ENCODE measurements at regions not wholly inside any gene's neighbourhood (a gene's known extent, or its start where the extent isn't known, plus 50 kb on each side); places are given as distances from the start of the nearest gene placed in this dataset.
"Not testable (repeated sequence)": the region's sequence is repeated elsewhere in the genome, so short reads cannot be mapped to it uniquely, and the experiment has no call there.

DNA sequence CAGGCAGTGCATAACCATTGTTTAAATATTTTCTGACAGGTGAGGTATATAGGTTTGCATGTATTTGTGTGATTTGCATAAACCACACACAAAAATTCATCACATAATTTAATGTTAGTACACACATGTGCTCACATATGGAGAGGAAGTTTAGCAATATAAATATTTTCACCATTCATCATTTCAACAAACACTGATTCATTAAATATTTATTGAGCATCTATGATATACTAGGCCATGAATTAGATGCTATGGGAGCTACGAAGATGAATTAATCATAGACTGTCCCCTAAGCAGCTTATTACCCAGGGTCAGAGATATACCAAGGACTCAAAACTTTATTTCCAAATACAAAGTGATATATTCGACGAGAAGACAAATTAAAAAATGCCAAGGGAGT lies 311.6 kb upstream of the PIK3C3 start:
- Histone ChIP-seq H3K27me3 (no peaks in the 10 kb centered on the region), H3K9me3 (ENCODE audit: low read depth) (no peaks in the 10 kb centered on the region), H3K27ac (no peak overlapping the region), H3K36me3 (no peaks in the 10 kb centered on the region), H3K4me3 (no peak overlapping the region), H3K4me1 (ENCODE audit: low read depth) (peaks cover 4% of the 10 kb centered on the region)
- DNase-seq (ENCODE audit: low read depth in 1 of 2, low spot score in 1 of 2) = no peak
- TF ChIP-seq, protein P1, sequence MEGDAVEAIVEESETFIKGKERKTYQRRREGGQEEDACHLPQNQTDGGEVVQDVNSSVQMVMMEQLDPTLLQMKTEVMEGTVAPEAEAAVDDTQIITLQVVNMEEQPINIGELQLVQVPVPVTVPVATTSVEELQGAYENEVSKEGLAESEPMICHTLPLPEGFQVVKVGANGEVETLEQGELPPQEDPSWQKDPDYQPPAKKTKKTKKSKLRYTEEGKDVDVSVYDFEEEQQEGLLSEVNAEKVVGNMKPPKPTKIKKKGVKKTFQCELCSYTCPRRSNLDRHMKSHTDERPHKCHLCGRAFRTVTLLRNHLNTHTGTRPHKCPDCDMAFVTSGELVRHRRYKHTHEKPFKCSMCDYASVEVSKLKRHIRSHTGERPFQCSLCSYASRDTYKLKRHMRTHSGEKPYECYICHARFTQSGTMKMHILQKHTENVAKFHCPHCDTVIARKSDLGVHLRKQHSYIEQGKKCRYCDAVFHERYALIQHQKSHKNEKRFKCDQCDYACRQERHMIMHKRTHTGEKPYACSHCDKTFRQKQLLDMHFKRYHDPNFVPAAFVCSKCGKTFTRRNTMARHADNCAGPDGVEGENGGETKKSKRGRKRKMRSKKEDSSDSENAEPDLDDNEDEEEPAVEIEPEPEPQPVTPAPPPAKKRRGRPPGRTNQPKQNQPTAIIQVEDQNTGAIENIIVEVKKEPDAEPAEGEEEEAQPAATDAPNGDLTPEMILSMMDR (IDR thresholded peaks at IDR 0.05; ENCODE audit: low read depth, low read length) = no peak

DNA sequence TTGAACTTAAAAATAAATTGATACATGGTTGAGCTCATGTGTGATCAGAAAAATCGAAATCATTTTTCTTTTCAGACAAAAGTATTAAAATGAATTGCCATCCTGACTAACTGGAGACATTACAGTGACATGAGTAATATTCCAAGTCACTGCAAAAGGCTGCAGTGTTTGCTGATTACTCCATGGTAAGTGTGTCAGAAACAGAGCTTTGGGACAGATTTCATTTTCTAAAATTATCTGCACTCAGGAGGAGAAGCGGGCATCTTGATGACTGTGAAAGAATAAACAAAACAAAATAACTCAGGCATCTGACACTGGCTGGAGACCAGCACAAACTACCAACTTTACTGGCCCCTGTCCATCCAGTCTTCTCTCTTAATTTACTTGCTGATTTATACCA lies 312.3 kb upstream of the PIK3C3 start:
- Histone ChIP-seq H3K27ac (no peak overlapping the region), H3K4me1 (ENCODE audit: low read depth) (peaks cover 4% of the 10 kb centered on the region), H3K4me3 (no peak overlapping the region), H3K27me3 (no peaks in the 10 kb centered on the region), H3K36me3 (no peaks in the 10 kb centered on the region), H3K9me3 (ENCODE audit: low read depth) (no peaks in the 10 kb centered on the region)
- peak in 1 of 2 donors; percentile 8 for DNase-seq (ENCODE audit: low read depth in 1 of 2, low spot score in 1 of 2)
- TF ChIP-seq, protein P1 (IDR thresholded peaks at IDR 0.05; ENCODE audit: low read depth, low read length) = no peak

DNA sequence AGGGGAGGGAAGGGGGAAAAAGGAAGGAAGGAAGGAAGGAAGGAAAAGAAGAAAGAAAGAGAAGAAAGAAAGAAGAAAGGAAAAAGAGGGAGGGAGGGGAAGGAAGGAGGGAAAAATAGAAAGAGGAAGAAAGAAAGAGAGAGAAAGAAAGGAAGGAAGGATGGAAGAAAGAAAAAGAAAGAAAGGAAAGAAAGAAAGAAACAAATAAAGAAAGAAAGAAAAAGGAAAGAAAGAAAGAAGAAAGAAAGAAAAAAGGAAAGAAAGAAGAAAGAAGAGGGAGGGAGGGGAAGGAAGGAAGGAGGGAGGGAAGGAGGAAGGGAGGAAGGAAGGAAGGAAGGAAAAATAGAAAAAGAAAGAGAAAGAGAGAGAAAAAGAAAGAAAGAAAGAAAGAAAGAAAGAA lies 315.8 kb upstream of the PIK3C3 start:
- H3K4me1 ChIP-seq (ENCODE audit: low read depth) = peaks cover 4% of the 10 kb centered on the region
- no peaks in the 10 kb centered on the region for H3K9me3 ChIP-seq (ENCODE audit: low read depth)
- no peak overlapping the region for H3K4me3 ChIP-seq
- no peaks in the 10 kb centered on the region for H3K36me3 ChIP-seq
- H3K27ac ChIP-seq = no peak overlapping the region
- no peak for DNase-seq (ENCODE audit: low read depth in 1 of 2, low spot score in 1 of 2)
- H3K27me3 ChIP-seq = no peaks in the 10 kb centered on the region
- TF ChIP-seq, protein P1 (IDR thresholded peaks at IDR 0.05; ENCODE audit: low read depth, low read length) = no peak

DNA sequence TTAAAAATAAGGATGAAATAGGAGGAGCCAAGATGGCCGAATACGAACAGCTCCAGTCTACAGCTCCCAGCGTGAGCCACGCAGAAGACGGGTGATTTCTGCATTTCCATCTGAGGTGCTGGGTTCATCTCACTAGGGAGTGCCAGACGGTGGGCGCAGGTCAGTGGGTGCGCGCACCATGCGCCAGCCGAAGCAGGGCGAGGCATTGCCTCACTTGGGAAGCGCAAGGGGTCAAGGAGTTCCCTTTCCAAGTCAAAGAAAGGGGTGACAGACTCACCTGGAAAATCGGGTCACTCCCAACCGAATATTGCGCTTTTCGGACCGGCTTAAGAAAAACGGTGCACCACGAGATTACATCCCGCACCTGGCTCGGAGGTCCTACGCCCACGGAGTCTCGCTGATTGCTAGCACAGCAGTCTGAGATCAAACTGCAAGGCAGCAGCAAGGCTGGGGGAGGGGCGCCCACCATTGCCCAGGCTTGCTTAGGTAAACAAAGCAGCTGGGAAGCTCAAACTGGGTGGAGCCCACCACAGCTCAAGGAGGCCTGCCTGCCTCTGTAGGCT lies 323.2 kb upstream of the PIK3C3 start:
- peak overlapping the region; percentile 47 for H3K4me3 ChIP-seq
- peak overlapping the region; percentile 80 for H3K27ac ChIP-seq
- not testable (repeated sequence) for H3K36me3 ChIP-seq; H3K9me3 ChIP-seq (ENCODE audit: low read depth); DNase-seq (ENCODE audit: low read depth in 1 of 2, low spot score in 1 of 2); H3K27me3 ChIP-seq
- H3K4me1 ChIP-seq (ENCODE audit: low read depth) = peaks cover 11% of the 10 kb centered on the region

DNA sequence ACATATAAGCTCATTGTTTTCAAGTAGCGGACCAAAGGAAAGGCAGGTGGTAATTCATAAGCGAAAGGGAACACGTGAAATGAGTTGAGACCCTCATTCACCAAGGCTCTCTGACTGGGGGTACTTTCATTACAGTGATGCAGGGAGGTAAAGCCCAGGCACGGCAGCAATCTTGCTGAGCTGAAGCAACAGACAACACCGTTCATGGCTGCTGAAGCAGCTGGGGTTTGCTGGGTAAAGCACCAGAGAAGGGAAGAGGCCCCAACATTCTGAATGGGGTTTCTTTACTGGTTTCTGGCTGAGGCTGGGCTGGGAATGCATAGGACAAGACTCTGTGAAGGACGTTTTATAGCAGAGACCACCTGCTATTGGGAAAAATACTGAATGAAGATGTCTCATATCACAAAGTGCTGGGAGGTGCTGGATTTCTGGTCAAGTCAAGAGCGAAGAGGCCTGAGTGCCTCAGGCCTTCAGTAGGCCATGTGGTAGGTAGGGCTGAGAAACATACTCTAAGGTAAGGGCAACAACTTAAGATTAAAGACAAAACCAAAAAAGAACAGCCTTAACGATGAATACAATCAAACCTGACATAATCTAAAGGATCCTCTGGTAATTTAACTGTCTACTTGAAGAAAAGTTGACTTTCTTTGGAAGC lies 324.7 kb upstream of the PIK3C3 start:
- H3K36me3 ChIP-seq = no peaks in the 10 kb centered on the region

DNA sequence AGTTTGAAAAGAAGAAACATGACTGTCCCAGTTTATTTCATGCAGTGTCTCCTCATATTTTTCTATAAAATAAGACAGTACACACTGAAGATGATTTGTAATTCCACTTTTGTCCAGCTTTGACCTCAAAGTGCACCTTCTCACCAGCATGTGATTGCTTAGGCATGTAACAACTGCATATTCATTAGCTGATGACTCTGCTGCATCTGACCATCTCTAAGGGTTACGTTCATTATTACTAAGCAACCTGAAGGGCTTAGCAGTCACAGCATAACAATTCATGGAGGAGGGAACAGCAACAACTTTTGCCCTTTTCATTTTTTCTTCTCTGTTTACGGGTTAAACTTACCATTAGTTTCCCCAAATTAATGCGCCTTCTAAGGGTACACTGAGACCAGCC lies 330.6 kb upstream of the PIK3C3 start:
- peaks cover 59% of the 10 kb centered on the region for H3K4me1 ChIP-seq (ENCODE audit: low read depth)
- H3K36me3 ChIP-seq = no peaks in the 10 kb centered on the region
- no peak overlapping the region for H3K27ac ChIP-seq
- DNase-seq (ENCODE audit: low read depth in 1 of 2, low spot score in 1 of 2) = no peak
- no peaks in the 10 kb centered on the region for H3K9me3 ChIP-seq (ENCODE audit: low read depth)
- H3K4me3 ChIP-seq = no peak overlapping the region
- TF ChIP-seq, protein P1 (IDR thresholded peaks at IDR 0.05; ENCODE audit: low read depth, low read length) = no peak
- H3K27me3 ChIP-seq = no peaks in the 10 kb centered on the region

More for the DNA sequence above, 324.7 kb upstream of the PIK3C3 start:
- DNase-seq (ENCODE audit: low read depth in 1 of 2, low spot score in 1 of 2) = no peak
- Histone ChIP-seq H3K4me1 (ENCODE audit: low read depth) (peaks cover 19% of the 10 kb centered on the region), H3K4me3 (peak overlapping the region; percentile 47), H3K27me3 (no peaks in the 10 kb centered on the region), H3K9me3 (ENCODE audit: low read depth) (no peaks in the 10 kb centered on the region), H3K27ac (peak overlapping the region; percentile 80)
- TF ChIP-seq, protein P1 (IDR thresholded peaks at IDR 0.05; ENCODE audit: low read depth, low read length) = no peak

All from cardiac muscle cell (in vitro differentiated cells and primary cell).